Sigmoid colon (tissue), 4 donors: ENCODE measurements at regions not wholly inside any gene's neighbourhood (a gene's known extent, or its start where the extent isn't known, plus 50 kb on each side); places are given as distances from the start of the nearest gene placed in this dataset.

ENCODE experiments used
- EP300 ChIP-seq, 4 donors: sonication (generic); formaldehyde crosslinking; IDR thresholded peaks; one replicate each; pipeline ENCODE4 v1.6.1; 2017; ENCODE audit warnings: antibody characterized with exemption in 4 of 4
- POLR2AphosphoS5 ChIP-seq, 4 donors: sonication (generic); formaldehyde crosslinking; IDR thresholded peaks; one replicate each; pipeline ENCODE4 v1.6.1; 2017; ENCODE audit warnings: antibody characterized with exemption in 4 of 4

- no peak for TF ChIP-seq EP300 (IDR thresholded peaks at IDR 0.05)
- no peak for TF ChIP-seq POLR2AphosphoS5 (IDR thresholded peaks at IDR 0.05)
These were observed 128.1 kb downstream of the IER5 start for GRCh38 chr1:181216591-181216994.
